ENCODE measurements at regions not wholly inside any gene's neighbourhood (a gene's known extent, or its start where the extent isn't known, plus 50 kb on each side); places are given as distances from the start of the nearest gene placed in this dataset.

DNA sequence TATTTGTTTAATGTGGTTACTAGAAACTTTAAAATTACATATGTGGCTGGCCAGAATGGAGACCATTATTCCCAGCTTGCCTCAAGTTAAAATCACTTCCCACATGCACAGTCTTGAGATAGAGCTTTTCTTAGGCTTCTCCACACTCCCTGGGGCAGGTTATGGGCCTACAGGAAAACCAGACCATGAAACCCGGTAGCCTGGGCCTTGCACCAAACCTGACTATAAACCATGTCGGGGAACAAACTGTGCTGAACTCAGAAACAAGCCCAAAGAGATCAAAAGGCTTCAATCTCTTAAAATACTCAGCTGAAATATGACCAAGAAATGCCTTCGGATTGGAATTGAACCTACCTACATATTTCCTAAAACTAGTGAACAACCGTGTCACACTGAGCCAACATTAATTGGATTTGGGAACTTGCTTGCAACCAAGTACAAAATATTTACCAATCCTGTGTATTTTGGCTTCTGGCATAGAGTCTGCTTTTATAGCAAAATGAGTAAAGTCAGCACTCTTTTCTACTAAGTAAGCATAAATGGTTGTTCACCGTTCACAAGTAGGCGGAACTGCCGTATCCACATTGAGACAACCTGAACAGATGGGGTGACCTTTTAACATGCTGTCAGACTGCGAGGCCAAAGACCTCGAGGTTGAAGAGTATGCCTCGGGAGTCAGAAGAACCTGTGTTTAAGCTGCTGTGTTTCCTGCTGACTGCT is 199.5 kb downstream of the FAM76B start:
- Mint-ChIP-seq H3K4me3 (no peak overlapping the region), H3K4me1 (peaks cover 6% of the 10 kb centered on the region), H3K9me3 (peaks cover under 1% of the 10 kb centered on the region), H3K36me3 (peaks cover 2% of the 10 kb centered on the region), H3K27me3 (no peaks in the 10 kb centered on the region), H3K27ac (no peak overlapping the region)
- no peak for DNase-seq

DNA sequence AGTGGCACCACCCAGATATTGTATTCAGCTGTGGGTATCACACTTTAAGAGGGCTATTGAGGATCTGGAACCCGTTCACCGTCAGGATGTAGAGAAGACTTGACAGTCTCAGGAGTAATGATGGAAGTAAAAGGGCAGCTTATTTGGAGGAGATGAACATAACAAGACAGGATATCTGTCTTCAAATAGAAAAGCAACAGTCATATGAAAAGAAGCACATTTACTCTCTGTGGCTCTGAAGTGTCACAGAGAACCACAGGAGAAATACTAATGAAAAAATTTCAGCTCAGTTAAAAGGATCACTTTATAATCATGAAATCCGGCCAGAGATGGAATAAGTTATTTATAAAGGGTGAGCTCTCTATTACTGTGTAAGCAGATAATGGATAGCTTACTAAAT is 200.8 kb downstream of the FAM76B start:
- peaks cover 3% of the 10 kb centered on the region for H3K9me3 Mint-ChIP-seq
- H3K27me3 Mint-ChIP-seq = no peaks in the 10 kb centered on the region
- H3K4me3 Mint-ChIP-seq = no peak overlapping the region
- peaks cover 3% of the 10 kb centered on the region for H3K36me3 Mint-ChIP-seq
- H3K4me1 Mint-ChIP-seq = peaks cover 13% of the 10 kb centered on the region
- no peak overlapping the region for H3K27ac Mint-ChIP-seq
- no peak for DNase-seq

GRCh38 chr11:95586661-95587060 is 202.9 kb downstream of the FAM76B start:
- Mint-ChIP-seq H3K36me3 (peaks cover 3% of the 10 kb centered on the region), H3K9me3 (peaks cover 3% of the 10 kb centered on the region), H3K4me3 (no peak overlapping the region), H3K27me3 (no peaks in the 10 kb centered on the region), H3K27ac (no peak overlapping the region), H3K4me1 (peaks cover 13% of the 10 kb centered on the region)
- no peak for DNase-seq

- no peaks in the 10 kb centered on the region for H3K27me3 Mint-ChIP-seq
- no peak overlapping the region for H3K4me3 Mint-ChIP-seq
- H3K36me3 Mint-ChIP-seq = peaks cover 3% of the 10 kb centered on the region
- DNase-seq = no peak
- H3K27ac Mint-ChIP-seq = no peak overlapping the region
- peaks cover 3% of the 10 kb centered on the region for H3K9me3 Mint-ChIP-seq
- peaks cover 13% of the 10 kb centered on the region for H3K4me1 Mint-ChIP-seq
Measured at GRCh38 chr11:95586155-95586554, 203.4 kb downstream of the FAM76B start.

- no peak overlapping the region for H3K4me3 Mint-ChIP-seq
- H3K9me3 Mint-ChIP-seq = peaks cover 7% of the 10 kb centered on the region
- no peaks in the 10 kb centered on the region for H3K27me3 Mint-ChIP-seq
- H3K4me1 Mint-ChIP-seq = peaks cover 13% of the 10 kb centered on the region
- no peak for DNase-seq
- no peak overlapping the region for H3K27ac Mint-ChIP-seq
- peaks cover 3% of the 10 kb centered on the region for H3K36me3 Mint-ChIP-seq
Measured at GRCh38 chr11:95585752-95586077, 203.9 kb downstream of the FAM76B start.

DNA sequence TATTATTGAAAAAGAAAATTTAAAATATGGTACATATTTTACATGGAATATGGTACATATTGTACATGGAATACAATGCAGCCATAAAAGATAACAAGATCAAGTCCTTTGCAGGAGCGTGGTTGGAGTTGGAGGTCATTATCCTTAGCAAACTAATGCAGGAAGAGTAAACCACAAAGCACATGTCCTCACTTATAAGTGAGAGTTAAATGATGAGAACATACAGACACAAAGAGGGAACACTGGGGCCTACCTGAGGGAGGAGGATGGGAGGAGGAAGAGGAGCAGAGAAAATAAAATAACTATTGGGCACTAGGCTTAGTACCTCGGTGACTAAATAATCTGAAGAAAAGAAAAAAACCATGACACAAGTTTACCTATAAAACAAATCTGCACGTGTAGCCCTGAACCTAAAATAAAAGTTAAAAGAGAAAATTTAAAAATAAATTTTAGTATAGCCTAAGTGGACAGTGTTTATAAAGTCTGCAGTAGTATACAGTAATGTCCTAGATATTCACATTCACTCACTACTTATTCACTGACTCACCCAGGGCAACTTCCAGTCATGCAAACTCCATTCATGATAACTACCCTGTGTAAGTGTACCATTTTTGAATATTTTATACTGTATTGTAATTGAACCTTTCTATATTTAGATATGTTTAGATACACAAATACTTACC is 204.4 kb downstream of the FAM76B start:
- Mint-ChIP-seq H3K27me3 (no peaks in the 10 kb centered on the region), H3K9me3 (peaks cover 8% of the 10 kb centered on the region), H3K36me3 (peaks cover 3% of the 10 kb centered on the region), H3K27ac (no peak overlapping the region), H3K4me3 (no peak overlapping the region), H3K4me1 (peaks cover 13% of the 10 kb centered on the region)
- DNase-seq = no peak

DNA sequence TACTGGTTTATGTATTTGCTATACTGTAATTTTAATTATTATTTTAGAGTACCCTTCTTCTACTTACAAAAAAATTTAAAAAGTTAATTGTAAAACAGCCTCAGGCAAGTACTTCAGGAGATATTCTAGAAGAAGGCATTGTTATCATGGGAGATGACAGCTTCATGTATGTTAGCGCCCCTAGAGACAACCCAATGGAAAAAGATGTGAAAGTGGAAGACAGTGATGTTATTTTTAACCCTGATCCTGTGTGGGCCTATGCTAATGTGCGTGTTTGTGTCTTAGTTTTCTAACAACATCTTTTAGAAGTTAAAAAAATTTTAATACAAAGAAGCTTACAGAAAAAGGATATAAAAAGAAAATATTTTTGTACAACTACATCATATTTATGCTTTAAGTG is 205.0 kb downstream of the FAM76B start:
- no peak for DNase-seq
- Mint-ChIP-seq H3K4me3 (no peak overlapping the region), H3K9me3 (peaks cover 10% of the 10 kb centered on the region), H3K36me3 (peaks cover 3% of the 10 kb centered on the region), H3K27ac (no peak overlapping the region), H3K27me3 (no peaks in the 10 kb centered on the region), H3K4me1 (peaks cover 13% of the 10 kb centered on the region)

DNA sequence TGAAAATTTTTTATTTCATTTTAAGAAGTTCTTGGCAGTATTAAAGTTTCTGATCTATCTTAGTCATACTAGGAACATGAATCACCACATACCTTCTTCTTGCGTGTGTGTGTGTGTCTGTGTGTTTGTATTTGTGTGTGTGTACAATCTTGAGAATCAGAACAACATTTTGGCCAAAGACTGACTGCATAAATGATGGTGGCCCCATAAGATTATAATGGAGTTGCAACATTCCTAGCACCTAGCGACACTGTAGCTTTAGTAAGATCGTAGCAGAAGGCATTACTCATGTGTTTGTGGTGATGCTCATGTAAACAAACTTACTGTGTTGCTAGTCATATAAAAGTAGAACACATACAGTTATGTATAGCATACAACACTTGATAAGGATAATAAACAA is 205.4 kb downstream of the FAM76B start:
- Mint-ChIP-seq H3K4me1 (peaks cover 13% of the 10 kb centered on the region), H3K4me3 (no peak overlapping the region), H3K9me3 (peaks cover 11% of the 10 kb centered on the region), H3K27me3 (no peaks in the 10 kb centered on the region), H3K27ac (no peak overlapping the region), H3K36me3 (peaks cover 3% of the 10 kb centered on the region)
- DNase-seq = no peak

- no peak overlapping the region for H3K27ac Mint-ChIP-seq
- H3K27me3 Mint-ChIP-seq = no peaks in the 10 kb centered on the region
- H3K4me3 Mint-ChIP-seq = no peak overlapping the region
- H3K36me3 Mint-ChIP-seq = no peaks in the 10 kb centered on the region
- H3K4me1 Mint-ChIP-seq = peaks cover 10% of the 10 kb centered on the region
- DNase-seq = no peak
- H3K9me3 Mint-ChIP-seq = peaks cover 8% of the 10 kb centered on the region
Measured at GRCh38 chr11:95577716-95578460, 211.7 kb downstream of the FAM76B start.

DNA sequence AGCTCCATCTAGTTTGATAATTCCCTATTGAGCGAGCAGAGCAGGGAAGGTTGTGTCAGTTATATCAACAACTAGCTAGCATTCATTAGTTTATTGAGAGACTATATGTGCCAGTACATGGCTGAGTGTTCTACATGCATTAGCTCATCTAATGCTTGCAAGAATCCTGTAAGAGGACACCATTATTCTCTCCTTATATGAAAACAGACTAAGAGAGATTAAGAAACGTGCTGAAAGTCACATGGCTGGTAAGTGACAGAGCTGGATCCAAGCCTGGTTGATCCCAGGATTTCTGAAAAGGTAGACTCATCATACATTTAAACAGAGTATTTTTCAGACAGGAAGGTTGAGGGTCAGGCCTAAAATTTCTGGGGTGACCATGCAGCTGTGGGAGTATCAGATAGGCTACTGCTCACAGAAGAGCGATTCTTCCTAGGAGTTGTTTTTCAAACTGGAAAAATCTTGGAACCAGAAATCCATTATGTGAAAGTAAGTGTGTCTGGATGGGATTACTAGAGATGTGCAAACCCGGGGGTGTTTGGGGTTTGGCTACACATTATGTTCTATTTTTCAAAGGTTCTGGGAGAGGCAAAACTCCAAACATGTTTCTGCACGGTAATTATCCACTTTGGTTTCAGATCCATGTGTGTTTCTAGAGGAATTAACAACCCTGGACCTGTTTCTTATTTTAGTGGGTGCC is 213.3 kb downstream of the FAM76B start:
- Mint-ChIP-seq H3K36me3 (no peaks in the 10 kb centered on the region), H3K4me1 (peaks cover 10% of the 10 kb centered on the region), H3K27me3 (peaks cover 7% of the 10 kb centered on the region), H3K4me3 (no peak overlapping the region), H3K9me3 (peaks cover 8% of the 10 kb centered on the region), H3K27ac (no peak overlapping the region)
- DNase-seq = no peak

GRCh38 chr11:95575517-95575916 is 214.1 kb downstream of the FAM76B start:
- Mint-ChIP-seq H3K27ac (no peak overlapping the region), H3K9me3 (peaks cover 3% of the 10 kb centered on the region)

DNA sequence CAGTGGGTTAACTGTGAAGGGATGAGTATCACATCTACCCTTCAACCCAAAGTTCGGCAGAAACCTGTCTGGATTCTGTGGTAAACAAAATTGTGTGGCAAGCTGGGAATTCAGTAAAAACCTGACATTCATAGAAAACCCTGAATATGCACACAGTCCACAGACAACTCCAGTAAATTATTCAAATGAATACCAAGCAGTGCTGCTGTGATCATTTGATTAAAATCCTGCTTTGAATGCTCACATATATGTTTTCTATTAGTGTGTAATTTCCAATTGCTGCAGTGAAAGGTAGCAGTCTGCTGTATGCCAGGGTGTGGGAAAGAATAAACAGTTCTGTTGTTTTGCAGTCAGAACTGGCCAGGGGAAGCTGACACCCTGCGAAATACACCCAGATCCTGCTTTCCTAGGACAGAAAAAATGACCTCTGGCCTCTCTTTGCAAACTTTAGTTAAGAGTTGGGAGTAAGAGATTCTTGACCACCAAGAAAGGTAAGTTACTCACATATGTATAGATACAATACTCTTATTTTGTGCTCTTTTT is 217.8 kb downstream of the FAM76B start:
- H3K36me3 Mint-ChIP-seq = peaks cover 10% of the 10 kb centered on the region
- no peak overlapping the region for H3K4me3 Mint-ChIP-seq
- DNase-seq = no peak
- H3K27me3 Mint-ChIP-seq = peaks cover 7% of the 10 kb centered on the region
- H3K9me3 Mint-ChIP-seq = peaks cover 14% of the 10 kb centered on the region
- H3K27ac Mint-ChIP-seq = no peak overlapping the region
- H3K4me1 Mint-ChIP-seq = peaks cover 12% of the 10 kb centered on the region

More at GRCh38 chr11:95575517-95575916, 214.1 kb downstream of the FAM76B start:
- DNase-seq = no peak
- Mint-ChIP-seq H3K27me3 (peaks cover 7% of the 10 kb centered on the region), H3K4me1 (peaks cover 10% of the 10 kb centered on the region), H3K4me3 (no peak overlapping the region), H3K36me3 (no peaks in the 10 kb centered on the region)

DNA sequence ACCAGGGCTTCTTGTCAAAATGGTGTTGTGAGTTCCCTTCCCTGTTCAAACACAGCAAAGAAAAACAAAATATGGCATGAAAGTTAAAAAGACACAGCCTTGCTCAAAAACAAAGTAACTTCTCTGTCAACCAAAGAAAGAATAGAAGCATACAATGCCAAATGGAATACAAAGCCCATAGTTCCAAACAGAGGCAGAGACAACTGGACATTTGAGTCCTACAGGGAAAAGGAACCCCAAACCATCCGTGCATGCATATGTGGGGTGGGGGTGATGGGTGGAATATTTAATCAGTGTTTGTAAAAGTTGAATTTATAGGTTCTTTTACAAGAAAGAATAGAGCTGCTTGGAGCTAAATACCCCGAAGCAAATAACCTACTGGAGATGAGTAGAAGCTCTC is 218.7 kb downstream of the FAM76B start:
- Mint-ChIP-seq H3K4me1 (peaks cover 14% of the 10 kb centered on the region), H3K9me3 (peaks cover 14% of the 10 kb centered on the region), H3K27me3 (peaks cover 7% of the 10 kb centered on the region), H3K36me3 (peaks cover 10% of the 10 kb centered on the region), H3K4me3 (no peak overlapping the region), H3K27ac (no peak overlapping the region)
- no peak for DNase-seq

DNA sequence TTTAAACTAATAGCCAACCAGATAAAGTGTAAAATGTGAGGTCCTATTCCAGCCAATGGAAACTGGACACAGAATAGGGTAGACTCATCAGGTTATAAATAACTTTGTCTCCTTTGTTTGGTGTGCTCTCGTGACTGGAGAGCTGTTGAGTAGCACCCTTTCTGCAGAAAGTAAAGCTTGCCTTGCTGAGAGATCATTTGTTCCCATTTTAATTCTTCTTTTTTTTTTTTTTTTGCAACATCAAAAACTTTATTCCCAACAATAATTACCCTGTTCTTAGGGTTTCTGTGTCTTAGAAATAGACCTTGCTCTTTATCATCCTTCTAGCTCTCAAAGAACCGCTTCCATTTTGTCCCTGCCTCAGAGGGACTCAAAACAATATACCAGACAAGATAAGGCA is 220.4 kb downstream of the FAM76B start:
- Mint-ChIP-seq H3K36me3 (peaks cover 10% of the 10 kb centered on the region), H3K9me3 (peaks cover 14% of the 10 kb centered on the region), H3K4me3 (no peak overlapping the region), H3K27ac (no peak overlapping the region), H3K27me3 (peaks cover 10% of the 10 kb centered on the region), H3K4me1 (peaks cover 18% of the 10 kb centered on the region)
- DNase-seq = no peak

GRCh38 chr11:95568281-95568680 is 221.3 kb downstream of the FAM76B start:
- H3K4me3 Mint-ChIP-seq = no peak overlapping the region
- peaks cover 10% of the 10 kb centered on the region for H3K36me3 Mint-ChIP-seq
- H3K27ac Mint-ChIP-seq = no peak overlapping the region
- peaks cover 24% of the 10 kb centered on the region for H3K4me1 Mint-ChIP-seq
- H3K27me3 Mint-ChIP-seq = peaks cover 10% of the 10 kb centered on the region
- peaks cover 14% of the 10 kb centered on the region for H3K9me3 Mint-ChIP-seq
- no peak for DNase-seq

Data from activated naive CD8-positive, alpha-beta T cell treated with anti-CD3 and anti-CD28 coated beads for 36 hours (primary cell).